K562 (cell line): ENCODE measurements at regions not wholly inside any gene's neighbourhood (a gene's known extent, or its start where the extent isn't known, plus 50 kb on each side); places are given as distances from the start of the nearest gene placed in this dataset.

Source experiments
- ATAC-seq: fragments of 200-7000 bp; cut with Tn5 transposase; 3 replicates; pipeline ENCODE4 v1.9.1; 2020; ENCODE audit warnings: moderate library complexity
- BruUV-seq: library from RNA; stranded (reverse); fragments of 400-500 nt; replicated peaks from 2 replicates; lab custom pipeline; 2021; lab: Mats Ljungman, UMichigan
- CTCF ChIA-PET: fragments of 300-600 bp; formaldehyde crosslinking; extraction: SDS; loops from one replicate; lab custom pipeline; 2021; ENCODE audit warnings: low intra/inter-chr PET ratio; lab: Yijun Ruan, JAX
- POLR2A ChIA-PET: fragments of 300-600, 350-650 bp; sonication (Branson Sonifier 250); formaldehyde crosslinking; extraction: SDS; loops from one replicate; lab custom pipeline; 2021; ENCODE audit warnings: antibody characterized with exemption, inconsistent platforms; lab: Yijun Ruan, JAX
- DNase-seq, 4 experiments: peaks; one replicate each; pipeline versions ENCODE4 v3.0.0 to v3.0.0-alpha.2; 2011 to 2018; ENCODE audit warnings: low spot score in 3 of 4, mixed read lengths in 3 of 4; ENCODE audit errors: extremely low read depth in 1 of 4
- FAIRE-seq: peaks from 2 replicates; lab custom pipeline; 2011; peaks lifted over from hg19 to GRCh38; lab: Jason Lieb, UNC
- H2AFZ ChIP-seq: 2 replicates; pipeline ENCODE4 v1.6.0; 2011; ENCODE audit warnings: low read depth, low read length, control low read depth, inconsistent platforms
- H3K27ac ChIP-seq: fragments of 200-600 bp; 3 replicates; pipeline ENCODE4 v1.8.0; 2011; ENCODE audit warnings: low read depth, mild to moderate bottlenecking, control low read depth, inconsistent platforms, low read length, moderate library complexity, mixed read lengths; ENCODE audit errors: extremely low read depth
- H3K27me3 ChIP-seq, 2 experiments: fragments of 300-600 bp in 1 of 2; 2 replicates in 1 of 2; 3 replicates in 1 of 2; pipeline versions ENCODE4 v1.6.0 to v1.8.0; 2011; ENCODE audit warnings: inconsistent platforms in 2 of 2, low read length in 2 of 2, mild to moderate bottlenecking in 1 of 2, mixed read lengths in 1 of 2, moderate library complexity in 1 of 2; ENCODE audit not compliant: control insufficient read depth in 2 of 2, insufficient read depth in 2 of 2
- H3K36me3 ChIP-seq: fragments of 300-600 bp; 3 replicates; pipeline ENCODE4 v1.8.0; 2011; ENCODE audit warnings: mild to moderate bottlenecking, low read length, inconsistent platforms; ENCODE audit not compliant: control insufficient read depth, insufficient read depth
- H3K4me1 ChIP-seq, 2 experiments: fragments of 200-600 bp in 1 of 2; replicated peaks in 1 of 2; 2 replicates in 1 of 2; 3 replicates in 1 of 2; pipeline versions ENCODE4 v1.5.1 to v1.8.0; 2011; ENCODE audit warnings: inconsistent platforms in 2 of 2, low read length in 2 of 2, mild to moderate bottlenecking in 1 of 2, mixed read lengths in 1 of 2, moderate library complexity in 1 of 2; ENCODE audit not compliant: control insufficient read depth in 2 of 2, insufficient read depth in 2 of 2
- H3K4me2 ChIP-seq: 2 replicates; pipeline ENCODE4 v1.6.1; 2011; ENCODE audit warnings: low read length, control low read depth, inconsistent platforms, mixed read lengths; ENCODE audit not compliant: insufficient read depth
- H3K4me3 ChIP-seq: fragments of 200-600 bp; sonication (generic), shearing (Covaris generic); 2 replicates; pipeline ENCODE4 v1.5.1; 2016; ENCODE audit warnings: control low read depth, inconsistent platforms
- H3K79me2 ChIP-seq: fragments of 200-600 bp; 3 replicates; pipeline ENCODE4 v1.8.0; 2011; ENCODE audit warnings: low read length, inconsistent platforms; ENCODE audit not compliant: control insufficient read depth, insufficient read depth
- H3K9ac ChIP-seq, 2 experiments: 2 replicates each; pipeline versions ENCODE4 v1.6.0 to v1.6.1; 2011; ENCODE audit warnings: low read depth in 2 of 2, low read length in 2 of 2, control low read depth in 1 of 2, inconsistent platforms in 1 of 2, mild to moderate bottlenecking in 1 of 2, mixed read lengths in 1 of 2; ENCODE audit not compliant: insufficient read depth in 1 of 2
- H3K9me1 ChIP-seq: one replicate; pipeline ENCODE4 v1.6.0; 2011; ENCODE audit warnings: inconsistent platforms, mild to moderate bottlenecking, low read length, moderate library complexity; ENCODE audit not compliant: control insufficient read depth, insufficient read depth
- H3K9me3 ChIP-seq: replicated peaks from 2 replicates; pipeline ENCODE4 v1.5.1; 2011; ENCODE audit warnings: low read depth, low read length, inconsistent platforms; ENCODE audit not compliant: control insufficient read depth, insufficient read depth
- H4K20me1 ChIP-seq: replicated peaks from 2 replicates; pipeline ENCODE4 v1.6.1; 2011; ENCODE audit warnings: low read length, inconsistent platforms, mixed read lengths; ENCODE audit not compliant: control insufficient read depth, insufficient read depth
- KDM2B ChIP-seq: fragments of 250-450 bp; sonication (Bioruptor Pico); IDR thresholded peaks from 2 replicates; pipeline ENCODE4 v1.8.0; 2021; ENCODE audit warnings: mild to moderate bottlenecking, moderate library complexity
- NCOA2 ChIP-seq, 2 experiments: fragments of 450-650 bp; IDR thresholded peaks; 2 replicates each; pipeline ENCODE4 v1.6.1; 2018; ENCODE audit warnings: mild to moderate bottlenecking in 2 of 2, moderate library complexity in 1 of 2; ENCODE audit not compliant: partially characterized antibody in 2 of 2
- SNIP1 ChIP-seq: fragments of 450-650 bp; IDR thresholded peaks from 2 replicates; pipeline ENCODE4 v1.7.1; 2017; ENCODE audit warnings: low read depth, mild to moderate bottlenecking
- SRSF7 ChIP-seq: fragments of 200-400 bp; formaldehyde crosslinking; optimal IDR thresholded peaks from 2 replicates; pipeline ENCODE3; 2017; ENCODE audit warnings: mild to moderate bottlenecking, low read depth, low read length
- ZFP36 ChIP-seq: fragments of 150-350 bp; IDR thresholded peaks from 2 replicates; pipeline ENCODE4 v1.6.1; 2018; ENCODE audit warnings: low read length, low read depth; ENCODE audit not compliant: partially characterized antibody
- ZNF165 ChIP-seq: fragments of 250-450 bp; sonication (Bioruptor Pico); IDR thresholded peaks from 2 replicates; pipeline ENCODE4 v1.4.0; 2020; ENCODE audit warnings: borderline replicate concordance
- ZNF3 ChIP-seq: fragments of 250-450 bp; sonication (Bioruptor Pico); IDR thresholded peaks from 2 replicates; pipeline ENCODE4 v1.5.0; 2021; ENCODE audit warnings: mild to moderate bottlenecking, moderate library complexity
- ZNF316 ChIP-seq: fragments of 450-650 bp; IDR thresholded peaks from 2 replicates; pipeline ENCODE4 v1.6.1; 2016
- WGBS: fragments of 100-300 bp; shearing (Covaris generic); methylation state at CpG from one replicate; pipeline ENCODE4 v1.1.6; 2016; ENCODE audit warnings: low coverage, mixed read lengths; ENCODE audit not compliant: insufficient coverage; ENCODE audit errors: missing lambda C conversion rate; 5-methylcytosine and 5-hydroxymethylcytosine counted together
- in situ Hi-C: fragments of 300-500 bp; cut with MboI; formaldehyde crosslinking; loops from 4 replicates; pipeline ENCODE4 v1.15.0; 2018; ENCODE audit warnings: inconsistent platforms, mixed read lengths
- intact Hi-C: fragments of 100-400 bp; cut with micrococcal nuclease; formaldehyde crosslinking; loops from 2 replicates; pipeline ENCODE4 v1.14.2; 2022
- TF ChIP-seq, protein P1 (sequence below): fragments of 250-450 bp; sonication (Bioruptor Pico); IDR thresholded peaks from 2 replicates; pipeline ENCODE4 v1.8.0; 2022; ENCODE audit warnings: inconsistent platforms, mild to moderate bottlenecking, moderate library complexity, borderline replicate concordance
- TF ChIP-seq, protein P2 (sequence below): sonication (generic); formaldehyde crosslinking; IDR thresholded peaks from 2 replicates; pipeline ENCODE4 v1.8.0; 2022; ENCODE audit warnings: mild to moderate bottlenecking, missing genetic modification reagents
- TF ChIP-seq, protein P3 (sequence below): fragments of 250-450 bp; sonication (Bioruptor Pico); IDR thresholded peaks from 2 replicates; pipeline ENCODE4 v1.8.0; 2022; ENCODE audit warnings: moderate library complexity, mild to moderate bottlenecking, inconsistent platforms

DNA sequence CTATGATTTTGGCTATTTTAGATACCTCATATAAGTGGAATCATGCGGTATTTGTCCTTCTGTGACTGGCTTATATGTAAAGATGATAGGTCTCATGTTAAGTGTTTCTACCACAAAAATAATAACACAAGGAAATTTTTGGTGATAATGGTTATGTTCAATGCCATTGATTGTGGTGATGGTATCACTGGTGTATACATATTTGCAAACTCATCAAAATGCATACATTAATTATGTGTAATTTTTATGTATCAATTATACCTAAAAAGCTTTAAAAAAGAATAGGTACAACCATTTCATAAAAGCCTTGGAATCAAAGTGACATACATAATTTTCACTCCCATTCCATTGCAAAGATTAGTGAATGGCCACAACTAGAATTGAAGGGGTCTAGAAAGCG, 178.3 kb upstream of the FMR1 start:
- H3K36me3 ChIP-seq: no peaks in the 10 kb centered on the region
- H3K4me1 ChIP-seq: no peaks in the 10 kb centered on the region
- H3K27me3 ChIP-seq: no peaks in the 10 kb centered on the region
- H3K9me3 ChIP-seq: no peaks in the 10 kb centered on the region
- ChIA-PET CTCF (no interaction called here), POLR2A (no interaction called here)
- in situ Hi-C loops: no loop called here
- FAIRE-seq (no peak), DNase-seq (no peak)
- H3K9ac ChIP-seq: no peak overlapping the region
- H3K4me3 ChIP-seq: no peak overlapping the region
- no peaks in the 10 kb centered on the region for H4K20me1 ChIP-seq
- no peak overlapping the region for H2AFZ ChIP-seq
- 0% methylated on average over 2 of the region's 2 CpGs for WGBS
- TF ChIP-seq ZNF316 (peak; percentile 5; the same call in 1 of the 2 replicates), ZNF165 (CRISPR knock-in tag) (no peak), ZNF3 (CRISPR knock-in tag) (no peak)
- TF ChIP-seq, all 486 proteins: peak for 1
- Histone ChIP-seq H3K4me2 (no peak overlapping the region), H3K79me2 (no peaks in the 10 kb centered on the region), H3K9me1 (no peaks in the 10 kb centered on the region), H3K27ac (no peak overlapping the region)
- intact Hi-C loops: no loop called here
- no peak for ATAC-seq
- no TSS peak for BruUV-seq

DNA sequence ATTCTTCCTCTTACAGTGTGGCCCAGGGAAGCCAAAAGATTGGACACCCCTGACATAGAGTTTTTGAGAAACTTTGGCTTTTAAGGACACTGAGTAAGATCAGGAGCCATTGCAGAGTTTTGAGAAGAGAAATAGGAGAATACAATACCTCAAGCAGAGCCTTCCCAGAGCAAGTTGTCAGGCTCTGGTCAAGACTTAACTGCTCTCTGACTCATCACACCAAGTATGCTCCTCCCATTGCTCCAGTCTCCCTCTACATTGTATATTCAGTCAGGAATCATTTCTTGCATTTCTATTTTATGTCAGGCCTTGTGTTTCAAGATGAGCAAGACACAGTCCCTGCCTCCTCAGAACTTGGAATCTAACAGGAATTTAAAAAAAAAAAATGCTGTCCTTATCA, 176.4 kb upstream of the FMR1 start:
- H3K9ac ChIP-seq: no peak overlapping the region
- in situ Hi-C loops: no loop called here
- no peaks in the 10 kb centered on the region for H3K79me2 ChIP-seq
- intact Hi-C loops: no loop called here
- no peak overlapping the region for H3K4me2 ChIP-seq
- ATAC-seq: no peak
- H3K9me1 ChIP-seq: no peaks in the 10 kb centered on the region
- no peaks in the 10 kb centered on the region for H3K9me3 ChIP-seq
- POLR2A ChIA-PET: no interaction called here
- BruUV-seq: no TSS peak
- H3K4me3 ChIP-seq: no peak overlapping the region
- no peak for DNase-seq
- FAIRE-seq: no peak
- CTCF ChIA-PET: no interaction called here
- no peaks in the 10 kb centered on the region for H4K20me1 ChIP-seq
- H2AFZ ChIP-seq: no peak overlapping the region
- no peak overlapping the region for H3K27ac ChIP-seq
- H3K36me3 ChIP-seq: no peaks in the 10 kb centered on the region
- H3K27me3 ChIP-seq: no peaks in the 10 kb centered on the region
- H3K4me1 ChIP-seq: no peaks in the 10 kb centered on the region
- TF ChIP-seq, protein P1, sequence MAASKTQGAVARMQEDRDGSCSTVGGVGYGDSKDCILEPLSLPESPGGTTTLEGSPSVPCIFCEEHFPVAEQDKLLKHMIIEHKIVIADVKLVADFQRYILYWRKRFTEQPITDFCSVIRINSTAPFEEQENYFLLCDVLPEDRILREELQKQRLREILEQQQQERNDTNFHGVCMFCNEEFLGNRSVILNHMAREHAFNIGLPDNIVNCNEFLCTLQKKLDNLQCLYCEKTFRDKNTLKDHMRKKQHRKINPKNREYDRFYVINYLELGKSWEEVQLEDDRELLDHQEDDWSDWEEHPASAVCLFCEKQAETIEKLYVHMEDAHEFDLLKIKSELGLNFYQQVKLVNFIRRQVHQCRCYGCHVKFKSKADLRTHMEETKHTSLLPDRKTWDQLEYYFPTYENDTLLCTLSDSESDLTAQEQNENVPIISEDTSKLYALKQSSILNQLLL (CRISPR knock-in tag): no peak
- TF ChIP-seq, protein P2, sequence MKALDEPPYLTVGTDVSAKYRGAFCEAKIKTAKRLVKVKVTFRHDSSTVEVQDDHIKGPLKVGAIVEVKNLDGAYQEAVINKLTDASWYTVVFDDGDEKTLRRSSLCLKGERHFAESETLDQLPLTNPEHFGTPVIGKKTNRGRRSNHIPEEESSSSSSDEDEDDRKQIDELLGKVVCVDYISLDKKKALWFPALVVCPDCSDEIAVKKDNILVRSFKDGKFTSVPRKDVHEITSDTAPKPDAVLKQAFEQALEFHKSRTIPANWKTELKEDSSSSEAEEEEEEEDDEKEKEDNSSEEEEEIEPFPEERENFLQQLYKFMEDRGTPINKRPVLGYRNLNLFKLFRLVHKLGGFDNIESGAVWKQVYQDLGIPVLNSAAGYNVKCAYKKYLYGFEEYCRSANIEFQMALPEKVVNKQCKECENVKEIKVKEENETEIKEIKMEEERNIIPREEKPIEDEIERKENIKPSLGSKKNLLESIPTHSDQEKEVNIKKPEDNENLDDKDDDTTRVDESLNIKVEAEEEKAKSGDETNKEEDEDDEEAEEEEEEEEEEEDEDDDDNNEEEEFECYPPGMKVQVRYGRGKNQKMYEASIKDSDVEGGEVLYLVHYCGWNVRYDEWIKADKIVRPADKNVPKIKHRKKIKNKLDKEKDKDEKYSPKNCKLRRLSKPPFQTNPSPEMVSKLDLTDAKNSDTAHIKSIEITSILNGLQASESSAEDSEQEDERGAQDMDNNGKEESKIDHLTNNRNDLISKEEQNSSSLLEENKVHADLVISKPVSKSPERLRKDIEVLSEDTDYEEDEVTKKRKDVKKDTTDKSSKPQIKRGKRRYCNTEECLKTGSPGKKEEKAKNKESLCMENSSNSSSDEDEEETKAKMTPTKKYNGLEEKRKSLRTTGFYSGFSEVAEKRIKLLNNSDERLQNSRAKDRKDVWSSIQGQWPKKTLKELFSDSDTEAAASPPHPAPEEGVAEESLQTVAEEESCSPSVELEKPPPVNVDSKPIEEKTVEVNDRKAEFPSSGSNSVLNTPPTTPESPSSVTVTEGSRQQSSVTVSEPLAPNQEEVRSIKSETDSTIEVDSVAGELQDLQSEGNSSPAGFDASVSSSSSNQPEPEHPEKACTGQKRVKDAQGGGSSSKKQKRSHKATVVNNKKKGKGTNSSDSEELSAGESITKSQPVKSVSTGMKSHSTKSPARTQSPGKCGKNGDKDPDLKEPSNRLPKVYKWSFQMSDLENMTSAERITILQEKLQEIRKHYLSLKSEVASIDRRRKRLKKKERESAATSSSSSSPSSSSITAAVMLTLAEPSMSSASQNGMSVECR (CRISPR knock-in tag): no peak
- TF ChIP-seq, protein P3, sequence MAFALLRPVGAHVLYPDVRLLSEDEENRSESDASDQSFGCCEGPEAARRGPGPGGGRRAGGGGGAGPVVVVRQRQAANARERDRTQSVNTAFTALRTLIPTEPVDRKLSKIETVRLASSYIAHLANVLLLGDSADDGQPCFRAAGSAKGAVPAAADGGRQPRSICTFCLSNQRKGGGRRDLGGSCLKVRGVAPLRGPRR: no peak
- TF ChIP-seq ZFP36 (no peak), KDM2B (CRISPR knock-in tag) (no peak), SRSF7 (no peak), NCOA2 (IDR thresholded peaks at IDR 0.05; ENCODE audit: partially characterized antibody in 2 of 2) (no peak), SNIP1 (no peak)
